ENCODE measurements at regions not wholly inside any gene's neighbourhood (a gene's known extent, or its start where the extent isn't known, plus 50 kb on each side); places are given as distances from the start of the nearest gene placed in this dataset.

- no peak for TF ChIP-seq Cebpa-rat (IDR thresholded peaks at IDR 0.05)
- H3K4me2 ChIP-seq, result no peak overlapping the region
- H3K27me3 ChIP-seq, result no peaks in the 10 kb centered on the region
- H3K9ac ChIP-seq, result no peak overlapping the region
- H4K20me1 ChIP-seq, result no peaks in the 10 kb centered on the region
- no peak overlapping the region for H3K27ac ChIP-seq
- H3K9me3 ChIP-seq, result no peaks in the 10 kb centered on the region
- H3K4me3 ChIP-seq, result no peak overlapping the region
- no peaks in the 10 kb centered on the region for H3K4me1 ChIP-seq
- H3K36me3 ChIP-seq, result no peaks in the 10 kb centered on the region
These were observed 312.5 kb upstream of the CHRM2 start for GRCh38 chr7:136555933-136556332.

DNA sequence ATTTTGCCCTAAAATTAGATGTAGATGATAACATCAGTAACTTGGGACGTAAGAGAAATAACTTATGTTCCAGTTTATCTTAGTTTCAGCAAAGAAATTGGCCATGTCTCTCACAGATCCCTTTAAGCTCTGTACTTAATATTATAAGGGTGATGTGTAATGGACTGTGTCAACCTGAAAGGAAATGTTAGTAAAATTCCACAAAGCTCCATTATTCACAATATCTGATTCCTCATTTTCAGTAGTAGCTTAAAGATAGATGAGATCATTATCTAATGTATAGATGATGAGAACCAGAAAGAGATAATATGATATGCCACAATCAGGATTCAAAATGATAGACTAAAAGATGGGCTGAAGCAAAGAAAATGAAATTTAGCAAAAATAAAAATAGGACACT is 316.8 kb upstream of the CHRM2 start:
- H4K20me1 ChIP-seq, result no peaks in the 10 kb centered on the region
- H3K4me3 ChIP-seq, result no peak overlapping the region
- H3K4me1 ChIP-seq, result no peaks in the 10 kb centered on the region
- TF ChIP-seq Cebpa-rat (IDR thresholded peaks at IDR 0.05), result no peak
- no peak overlapping the region for H3K4me2 ChIP-seq
- H3K9ac ChIP-seq, result no peak overlapping the region
- no peaks in the 10 kb centered on the region for H3K36me3 ChIP-seq
- no peaks in the 10 kb centered on the region for H3K27me3 ChIP-seq
- no peak overlapping the region for H3K27ac ChIP-seq
- no peaks in the 10 kb centered on the region for H3K9me3 ChIP-seq

- no peaks in the 10 kb centered on the region for H3K36me3 ChIP-seq
- no peaks in the 10 kb centered on the region for H4K20me1 ChIP-seq
These were observed 318.7 kb upstream of the CHRM2 start for GRCh38 chr7:136549756-136550155.

GRCh38 chr7:136533732-136534131 is 334.7 kb upstream of the CHRM2 start:
- H3K4me2 ChIP-seq, result no peak overlapping the region
- no peaks in the 10 kb centered on the region for H3K9me3 ChIP-seq

More at GRCh38 chr7:136549756-136550155, 318.7 kb upstream of the CHRM2 start:
- H3K27ac ChIP-seq, result no peak overlapping the region
- H3K4me1 ChIP-seq, result no peaks in the 10 kb centered on the region
- no peak overlapping the region for H3K4me3 ChIP-seq
- H3K27me3 ChIP-seq, result no peaks in the 10 kb centered on the region
- no peak overlapping the region for H3K9ac ChIP-seq
- TF ChIP-seq Cebpa-rat (IDR thresholded peaks at IDR 0.05), result no peak
- H3K9me3 ChIP-seq, result no peaks in the 10 kb centered on the region
- no peak overlapping the region for H3K4me2 ChIP-seq

GRCh38 chr7:136530831-136531230 is 337.6 kb upstream of the CHRM2 start:
- Histone ChIP-seq H3K4me2 (no peak overlapping the region), H3K9me3 (peaks cover 16% of the 10 kb centered on the region), H3K9ac (no peak overlapping the region), H4K20me1 (no peaks in the 10 kb centered on the region), H3K27ac (no peak overlapping the region), H3K4me1 (no peaks in the 10 kb centered on the region), H3K27me3 (no peaks in the 10 kb centered on the region), H3K4me3 (no peak overlapping the region), H3K36me3 (no peaks in the 10 kb centered on the region)
- no peak for TF ChIP-seq Cebpa-rat (IDR thresholded peaks at IDR 0.05)

More at GRCh38 chr7:136533732-136534131, 334.7 kb upstream of the CHRM2 start:
- H4K20me1 ChIP-seq, result no peaks in the 10 kb centered on the region
- H3K27me3 ChIP-seq, result no peaks in the 10 kb centered on the region
- no peaks in the 10 kb centered on the region for H3K4me1 ChIP-seq
- no peaks in the 10 kb centered on the region for H3K36me3 ChIP-seq
- no peak for TF ChIP-seq Cebpa-rat (IDR thresholded peaks at IDR 0.05)
- H3K4me3 ChIP-seq, result no peak overlapping the region
- H3K27ac ChIP-seq, result no peak overlapping the region
- H3K9ac ChIP-seq, result no peak overlapping the region

GRCh38 chr7:136528329-136528728 is 340.1 kb upstream of the CHRM2 start:
- Histone ChIP-seq H3K9me3 (peaks cover 16% of the 10 kb centered on the region), H3K4me1 (no peaks in the 10 kb centered on the region), H3K27me3 (no peaks in the 10 kb centered on the region), H3K27ac (no peak overlapping the region), H3K4me3 (no peak overlapping the region), H3K9ac (no peak overlapping the region), H3K36me3 (no peaks in the 10 kb centered on the region), H4K20me1 (no peaks in the 10 kb centered on the region), H3K4me2 (no peak overlapping the region)
- no peak for TF ChIP-seq Cebpa-rat (IDR thresholded peaks at IDR 0.05)

GRCh38 chr7:136527554-136527953 is 340.9 kb upstream of the CHRM2 start:
- Histone ChIP-seq H4K20me1 (no peaks in the 10 kb centered on the region), H3K27ac (no peak overlapping the region), H3K4me2 (no peak overlapping the region), H3K4me1 (no peaks in the 10 kb centered on the region), H3K4me3 (no peak overlapping the region), H3K9me3 (peaks cover 16% of the 10 kb centered on the region), H3K36me3 (no peaks in the 10 kb centered on the region), H3K27me3 (no peaks in the 10 kb centered on the region), H3K9ac (no peak overlapping the region)
- no peak for TF ChIP-seq Cebpa-rat (IDR thresholded peaks at IDR 0.05)

GRCh38 chr7:136526408-136527105 is 341.9 kb upstream of the CHRM2 start:
- H3K9ac ChIP-seq, result no peak overlapping the region
- no peaks in the 10 kb centered on the region for H3K36me3 ChIP-seq
- H3K27me3 ChIP-seq, result no peaks in the 10 kb centered on the region
- peaks cover 16% of the 10 kb centered on the region for H3K9me3 ChIP-seq
- no peak overlapping the region for H3K27ac ChIP-seq
- H3K4me2 ChIP-seq, result no peak overlapping the region
- no peak for TF ChIP-seq Cebpa-rat (IDR thresholded peaks at IDR 0.05)
- no peaks in the 10 kb centered on the region for H4K20me1 ChIP-seq
- H3K4me1 ChIP-seq, result no peaks in the 10 kb centered on the region
- no peak overlapping the region for H3K4me3 ChIP-seq

- H3K27ac ChIP-seq, result no peak overlapping the region
- H3K36me3 ChIP-seq, result no peaks in the 10 kb centered on the region
- H3K27me3 ChIP-seq, result no peaks in the 10 kb centered on the region
- H3K9ac ChIP-seq, result no peak overlapping the region
- H3K4me2 ChIP-seq, result no peak overlapping the region
- TF ChIP-seq Cebpa-rat (IDR thresholded peaks at IDR 0.05), result no peak
- H3K9me3 ChIP-seq, result peaks cover 16% of the 10 kb centered on the region
- H3K4me1 ChIP-seq, result no peaks in the 10 kb centered on the region
- no peak overlapping the region for H3K4me3 ChIP-seq
- no peaks in the 10 kb centered on the region for H4K20me1 ChIP-seq
These were observed 344.9 kb upstream of the CHRM2 start for GRCh38 chr7:136523571-136523970.

GRCh38 chr7:136517971-136518370 is 350.5 kb upstream of the CHRM2 start:
- Histone ChIP-seq H3K4me2 (no peak overlapping the region), H3K27ac (no peak overlapping the region), H4K20me1 (no peaks in the 10 kb centered on the region), H3K4me3 (no peak overlapping the region), H3K27me3 (no peaks in the 10 kb centered on the region), H3K9me3 (no peaks in the 10 kb centered on the region), H3K36me3 (no peaks in the 10 kb centered on the region), H3K4me1 (no peaks in the 10 kb centered on the region), H3K9ac (no peak overlapping the region)
- no peak for TF ChIP-seq Cebpa-rat (IDR thresholded peaks at IDR 0.05)

GRCh38 chr7:136514776-136515175 is 353.7 kb upstream of the CHRM2 start:
- no peak overlapping the region for H3K4me3 ChIP-seq
- no peak overlapping the region for H3K9ac ChIP-seq
- H3K4me2 ChIP-seq, result no peak overlapping the region
- peaks cover 5% of the 10 kb centered on the region; the same call in 1 of the 2 replicates for H3K9me3 ChIP-seq
- H3K4me1 ChIP-seq, result no peaks in the 10 kb centered on the region
- no peaks in the 10 kb centered on the region for H3K27me3 ChIP-seq
- H4K20me1 ChIP-seq, result no peaks in the 10 kb centered on the region
- H3K27ac ChIP-seq, result no peak overlapping the region
- H3K36me3 ChIP-seq, result no peaks in the 10 kb centered on the region
- no peak for TF ChIP-seq Cebpa-rat (IDR thresholded peaks at IDR 0.05)

Data from BLaER1 (cell line).